Type B pancreatic cell (in vitro differentiated cells): ENCODE measurements at regions not wholly inside any gene's neighbourhood (a gene's known extent, or its start where the extent isn't known, plus 50 kb on each side); places are given as distances from the start of the nearest gene placed in this dataset.

Experiments used
- DNase-seq: peaks from one replicate; pipeline ENCODE4 v3.0.0; 2021; ENCODE audit warnings: mixed read lengths; ENCODE audit not compliant: unreplicated experiment; ENCODE audit errors: extremely low spot score
- H3K27ac Mint-ChIP-seq: 2 replicates; pipeline ENCODE4 v1.8.0; 2021; ENCODE audit warnings: mild to moderate bottlenecking, mixed read lengths
- H3K27me3 Mint-ChIP-seq: 2 replicates; pipeline ENCODE4 v1.8.0; 2021; ENCODE audit warnings: mixed read lengths
- H3K36me3 Mint-ChIP-seq: 2 replicates; pipeline ENCODE4 v1.8.0; 2021; ENCODE audit warnings: mixed read lengths
- H3K4me1 Mint-ChIP-seq: one replicate; pipeline ENCODE4 v1.8.0; 2021; ENCODE audit warnings: mixed read lengths; ENCODE audit not compliant: unreplicated experiment
- H3K4me3 Mint-ChIP-seq: 2 replicates; pipeline ENCODE4 v1.8.0; 2021; ENCODE audit warnings: mild to moderate bottlenecking, mixed read lengths
- H3K9me3 Mint-ChIP-seq: 2 replicates; pipeline ENCODE4 v1.8.0; 2021; ENCODE audit warnings: mixed read lengths
- TF ChIP-seq, protein P1 (sequence below): fragments of 200-600 bp; sonication (generic); conservative IDR thresholded peaks from 2 replicates; pipeline ENCODE4 v1.5.0; 2021; ENCODE audit warnings: antibody characterized with exemption, mild to moderate bottlenecking

DNA sequence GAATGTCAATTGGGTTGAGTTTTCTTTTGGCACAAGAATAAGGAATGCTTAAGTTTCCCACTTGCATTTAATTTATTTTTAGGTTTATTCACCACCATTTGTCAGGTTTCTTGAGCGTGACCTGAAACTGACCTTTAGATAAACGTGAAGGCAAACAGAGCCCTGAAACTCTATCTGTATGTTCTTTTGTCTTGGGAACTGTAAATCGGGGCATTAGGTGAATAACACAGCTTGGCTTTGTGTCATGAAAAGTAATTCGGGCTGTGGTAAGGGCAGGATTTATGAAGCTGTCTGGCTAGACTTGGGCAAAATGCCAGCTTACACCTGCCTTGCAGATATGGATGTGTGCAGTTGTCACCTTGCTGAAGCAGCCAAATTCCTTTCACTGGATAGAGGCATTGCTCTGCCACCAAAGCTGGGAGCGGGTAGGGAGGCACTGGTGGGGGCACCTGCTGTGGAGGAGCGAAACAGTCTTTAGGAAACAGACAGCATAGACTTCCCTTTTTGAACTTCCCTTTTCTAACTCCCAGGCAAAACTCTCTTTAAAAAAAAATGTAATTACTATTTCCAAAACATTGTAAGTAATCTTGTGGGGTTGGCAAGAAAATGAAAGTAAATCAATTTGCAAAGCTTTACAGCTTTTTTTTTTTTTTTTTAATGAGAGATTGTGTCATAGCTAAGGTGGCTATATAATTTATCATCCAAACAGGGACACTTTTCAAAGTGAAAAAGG, 545.2 kb downstream of the CSNK1G3 start:
- H3K36me3 Mint-ChIP-seq, result no peaks in the 10 kb centered on the region
- H3K9me3 Mint-ChIP-seq, result no peaks in the 10 kb centered on the region
- H3K27me3 Mint-ChIP-seq, result peaks cover 15% of the 10 kb centered on the region
- H3K4me3 Mint-ChIP-seq, result peak overlapping the region; percentile 77
- TF ChIP-seq, protein P1, sequence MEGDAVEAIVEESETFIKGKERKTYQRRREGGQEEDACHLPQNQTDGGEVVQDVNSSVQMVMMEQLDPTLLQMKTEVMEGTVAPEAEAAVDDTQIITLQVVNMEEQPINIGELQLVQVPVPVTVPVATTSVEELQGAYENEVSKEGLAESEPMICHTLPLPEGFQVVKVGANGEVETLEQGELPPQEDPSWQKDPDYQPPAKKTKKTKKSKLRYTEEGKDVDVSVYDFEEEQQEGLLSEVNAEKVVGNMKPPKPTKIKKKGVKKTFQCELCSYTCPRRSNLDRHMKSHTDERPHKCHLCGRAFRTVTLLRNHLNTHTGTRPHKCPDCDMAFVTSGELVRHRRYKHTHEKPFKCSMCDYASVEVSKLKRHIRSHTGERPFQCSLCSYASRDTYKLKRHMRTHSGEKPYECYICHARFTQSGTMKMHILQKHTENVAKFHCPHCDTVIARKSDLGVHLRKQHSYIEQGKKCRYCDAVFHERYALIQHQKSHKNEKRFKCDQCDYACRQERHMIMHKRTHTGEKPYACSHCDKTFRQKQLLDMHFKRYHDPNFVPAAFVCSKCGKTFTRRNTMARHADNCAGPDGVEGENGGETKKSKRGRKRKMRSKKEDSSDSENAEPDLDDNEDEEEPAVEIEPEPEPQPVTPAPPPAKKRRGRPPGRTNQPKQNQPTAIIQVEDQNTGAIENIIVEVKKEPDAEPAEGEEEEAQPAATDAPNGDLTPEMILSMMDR, result no peak
- peaks cover 58% of the 10 kb centered on the region for H3K4me1 Mint-ChIP-seq
- peak overlapping the region; percentile 51 for H3K27ac Mint-ChIP-seq
- no peak for DNase-seq

DNA sequence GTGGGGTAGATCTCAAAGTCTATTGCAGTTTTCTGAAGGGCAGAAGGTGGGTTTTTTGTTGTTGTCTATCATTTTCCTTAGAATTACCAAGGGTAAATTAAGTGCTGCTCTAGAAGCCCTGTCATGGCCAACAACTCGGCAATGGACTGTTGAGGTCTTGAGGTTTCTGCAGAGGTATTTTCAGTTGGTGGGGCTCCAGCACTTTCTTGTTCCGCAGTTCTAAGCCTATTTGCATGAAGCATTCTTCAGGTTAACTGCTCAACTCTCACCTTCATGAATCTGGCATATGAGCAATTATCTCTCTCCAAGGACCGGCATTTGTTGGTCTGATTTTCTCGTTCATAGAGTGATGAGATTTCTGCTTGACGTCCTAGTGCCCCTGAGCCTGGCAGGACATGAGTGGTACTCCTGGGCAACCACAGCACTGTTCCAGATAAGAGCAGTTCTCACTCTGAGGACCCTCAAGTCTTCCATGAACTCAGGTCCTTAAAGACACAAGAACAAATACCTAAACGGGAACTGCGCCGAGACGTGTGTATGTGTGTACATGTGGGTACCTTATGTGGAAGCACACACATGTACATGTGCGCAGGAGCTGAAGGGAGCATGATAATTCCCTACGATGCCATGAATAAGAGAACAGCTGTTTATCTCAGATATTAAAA, 544.5 kb downstream of the CSNK1G3 start:
- Mint-ChIP-seq H3K4me1 (peaks cover 55% of the 10 kb centered on the region), H3K36me3 (no peaks in the 10 kb centered on the region)

DNA sequence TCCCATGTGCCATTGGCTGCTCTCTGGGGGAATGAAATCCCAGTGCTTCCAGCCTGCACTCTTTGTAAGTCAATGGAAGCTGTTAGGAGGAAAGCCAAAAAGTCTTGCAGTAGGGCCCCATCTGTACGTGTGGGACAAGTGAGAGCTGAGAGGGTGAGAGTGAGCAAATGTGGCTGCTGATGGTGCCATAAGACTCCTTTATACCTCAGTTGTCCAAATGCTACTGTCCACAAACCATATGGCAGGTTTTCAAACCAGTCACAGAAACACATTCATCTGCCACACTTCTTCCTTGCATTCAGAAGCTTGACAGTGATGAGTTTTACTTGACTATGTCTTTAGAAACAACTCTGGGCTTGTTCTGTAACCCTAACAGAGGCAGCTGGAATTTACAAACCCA, 543.8 kb downstream of the CSNK1G3 start:
- Mint-ChIP-seq H3K4me3 (no peak overlapping the region), H3K4me1 (peaks cover 51% of the 10 kb centered on the region), H3K9me3 (no peaks in the 10 kb centered on the region), H3K27me3 (peaks cover 19% of the 10 kb centered on the region), H3K27ac (no peak overlapping the region), H3K36me3 (no peaks in the 10 kb centered on the region)
- no peak for DNase-seq
- TF ChIP-seq, protein P1, result no peak

More for the DNA sequence above, 544.5 kb downstream of the CSNK1G3 start:
- Mint-ChIP-seq H3K27ac (no peak overlapping the region), H3K4me3 (peak overlapping the region; percentile 20), H3K9me3 (no peaks in the 10 kb centered on the region), H3K27me3 (peaks cover 15% of the 10 kb centered on the region)
- no peak for DNase-seq
- TF ChIP-seq, protein P1, result no peak

DNA sequence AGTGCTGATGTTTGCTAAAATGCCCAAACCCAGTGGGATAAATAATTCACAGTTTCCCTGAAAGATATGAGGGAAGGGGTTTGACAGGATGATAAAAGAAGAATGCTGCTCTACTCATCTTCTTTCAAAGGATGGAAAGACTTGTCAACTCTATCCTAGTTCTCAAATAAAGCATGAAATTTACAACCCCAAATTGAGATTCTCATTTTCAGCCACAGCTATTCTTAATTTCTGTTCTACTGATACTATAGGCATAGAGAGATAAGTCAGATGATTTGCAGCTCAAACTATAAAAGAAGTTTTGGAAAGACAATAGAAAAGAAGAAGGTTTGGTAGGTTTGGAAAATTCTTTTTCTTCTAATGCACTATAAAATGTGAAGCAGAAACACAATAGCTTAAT, 542.6 kb downstream of the CSNK1G3 start:
- peaks cover 19% of the 10 kb centered on the region for H3K27me3 Mint-ChIP-seq
- H3K4me1 Mint-ChIP-seq, result peaks cover 41% of the 10 kb centered on the region
- no peaks in the 10 kb centered on the region for H3K36me3 Mint-ChIP-seq
- TF ChIP-seq, protein P1, result no peak
- no peak overlapping the region for H3K27ac Mint-ChIP-seq
- no peak for DNase-seq
- no peaks in the 10 kb centered on the region for H3K9me3 Mint-ChIP-seq
- H3K4me3 Mint-ChIP-seq, result no peak overlapping the region

DNA sequence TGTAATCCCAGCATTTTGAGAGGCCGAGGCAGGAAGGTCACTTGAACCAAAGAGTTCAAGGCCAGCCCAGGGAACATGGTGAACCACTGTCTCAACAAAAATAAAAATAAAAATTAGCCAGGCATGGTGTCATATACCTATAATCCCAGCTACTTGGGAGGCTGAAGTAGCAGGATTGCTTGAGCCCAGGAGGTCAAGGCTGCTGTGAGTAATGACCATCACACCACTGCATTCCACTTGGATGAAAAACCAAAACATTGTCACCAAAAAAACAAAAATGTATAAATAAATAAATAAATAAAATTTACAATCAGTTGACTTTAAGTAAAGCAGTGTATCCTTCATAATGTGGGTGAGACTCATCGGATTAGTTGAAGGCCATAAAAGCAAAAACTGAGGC, 541.4 kb downstream of the CSNK1G3 start:
- H3K9me3 Mint-ChIP-seq, result no peaks in the 10 kb centered on the region
- peaks cover 16% of the 10 kb centered on the region for H3K27me3 Mint-ChIP-seq
- H3K4me3 Mint-ChIP-seq, result no peak overlapping the region
- H3K27ac Mint-ChIP-seq, result no peak overlapping the region
- no peaks in the 10 kb centered on the region for H3K36me3 Mint-ChIP-seq
- H3K4me1 Mint-ChIP-seq, result peaks cover 28% of the 10 kb centered on the region
- TF ChIP-seq, protein P1, result no peak
- no peak for DNase-seq
